Endodermal cell (in vitro differentiated cells): ENCODE measurements at regions not wholly inside any gene's neighbourhood (a gene's known extent, or its start where the extent isn't known, plus 50 kb on each side); places are given as distances from the start of the nearest gene placed in this dataset. TPM values are rescaled to one million over a fixed set of nuclear protein-coding genes. Genes with fewer than 3 reads are reported as not detected.

ENCODE experiments used
- DNase-seq: peaks from one replicate; pipeline ENCODE4 v3.0.0-alpha.2; 2017
- H3K27ac ChIP-seq: 2 replicates; pipeline ENCODE4 v1.5.1; 2013; ENCODE audit warnings: mild to moderate bottlenecking, low read depth, low read length, moderate library complexity
- H3K27me3 ChIP-seq: 2 replicates; pipeline ENCODE4 v1.6.1; 2013; ENCODE audit warnings: mild to moderate bottlenecking, low read length, moderate library complexity; ENCODE audit not compliant: insufficient read depth, control insufficient read depth, poor library complexity, severe bottlenecking
- H3K36me3 ChIP-seq: 2 replicates; pipeline ENCODE4 v1.7.0; 2013; ENCODE audit warnings: mild to moderate bottlenecking, low read length, moderate library complexity; ENCODE audit not compliant: control insufficient read depth, insufficient read depth
- H3K4me1 ChIP-seq: one replicate; pipeline ENCODE4 v1.7.0; 2013; ENCODE audit warnings: low read length; ENCODE audit not compliant: control insufficient read depth, insufficient read depth
- H3K4me3 ChIP-seq: 2 replicates; pipeline ENCODE4 v1.5.1; 2013; ENCODE audit warnings: mild to moderate bottlenecking, low read length, moderate library complexity
- H3K9ac ChIP-seq: 2 replicates; pipeline ENCODE4 v1.6.1; 2013; ENCODE audit warnings: mild to moderate bottlenecking, low read length, moderate library complexity; ENCODE audit not compliant: poor library complexity, severe bottlenecking; ENCODE audit errors: extremely low read depth
- H3K9me3 ChIP-seq: 2 replicates; pipeline ENCODE4 v1.6.1; 2013; ENCODE audit warnings: mild to moderate bottlenecking, low read length, moderate library complexity; ENCODE audit not compliant: control insufficient read depth
- H3K27ac Mint-ChIP-seq: 2 replicates; pipeline ENCODE4 v1.8.0; 2020; ENCODE audit warnings: mixed read lengths
- H3K27me3 Mint-ChIP-seq: 2 replicates; pipeline ENCODE4 v1.8.0; 2021; ENCODE audit warnings: mild to moderate bottlenecking, mixed read lengths; ENCODE audit not compliant: insufficient read depth
- H3K36me3 Mint-ChIP-seq: 2 replicates; pipeline ENCODE4 v1.8.0; 2020; ENCODE audit warnings: low read depth, mixed read lengths
- H3K4me1 Mint-ChIP-seq: 2 replicates; pipeline ENCODE4 v1.8.0; 2020; ENCODE audit warnings: mixed read lengths
- H3K4me3 Mint-ChIP-seq: 2 replicates; pipeline ENCODE4 v1.8.0; 2020; ENCODE audit warnings: mild to moderate bottlenecking, moderate library complexity, mixed read lengths
- H3K9me3 Mint-ChIP-seq: 2 replicates; pipeline ENCODE4 v1.8.0; 2020; ENCODE audit warnings: mild to moderate bottlenecking, mixed read lengths
- CTCF ChIP-seq: fragments of 200-600 bp; sonication (generic); conservative IDR thresholded peaks from 2 replicates; pipeline ENCODE4 v1.5.0; 2021; ENCODE audit warnings: antibody characterized with exemption, mild to moderate bottlenecking
- WGBS, 2 experiments: methylation state at CpG; one replicate each; pipeline versions ENCODE4 v1.1.5 to v1.1.7; 2013; ENCODE audit warnings: missing lambda C conversion rate in 2 of 2, mixed read lengths in 1 of 2; ENCODE audit not compliant: insufficient coverage in 1 of 2, insufficient read length in 1 of 2; 5-methylcytosine and 5-hydroxymethylcytosine counted together
- microRNA-seq: library from miRNA; unstranded; fragments of <30 nt; microRNA quantifications from one replicate; pipeline ENCODE4 v1.2.0, GENCODE V29; 2020; ENCODE audit warnings: borderline microRNAs expressed

DNA sequence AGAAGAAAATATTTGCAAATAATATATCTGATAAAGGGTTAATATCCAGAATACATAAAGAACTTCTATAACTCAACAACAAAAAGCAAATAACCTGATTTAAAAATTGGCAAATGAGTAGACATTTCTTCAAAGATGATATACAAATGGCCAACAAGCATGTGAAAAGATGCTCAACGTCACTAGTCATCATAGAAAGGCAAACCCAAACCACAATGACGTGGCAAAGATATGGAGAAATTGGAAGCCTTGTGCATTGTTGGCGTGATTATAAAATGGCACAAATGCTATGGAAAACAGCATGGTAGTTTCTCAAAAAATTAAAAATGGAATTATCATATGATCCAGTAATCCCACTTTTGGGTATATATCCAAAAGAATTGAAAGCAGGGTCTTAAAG lies 466.3 kb downstream of the TBC1D22A start:
- WGBS, 2 experiments: 56% methylated on average over 3 of the region's 3 CpGs; no CpG with 5 or more reads in 1 of the 2 experiments
- Mint-ChIP-seq H3K4me3 (no peak overlapping the region), H3K36me3 (no peaks in the 10 kb centered on the region), H3K27ac (no peak overlapping the region), H3K27me3 (no peaks in the 10 kb centered on the region), H3K4me1 (no peaks in the 10 kb centered on the region), H3K9me3 (peaks cover 85% of the 10 kb centered on the region)
- DNase-seq: no peak
- TF ChIP-seq CTCF: no peak
- Histone ChIP-seq H3K9me3 (peaks cover 56% of the 10 kb centered on the region), H3K4me3 (no peak overlapping the region), H3K27ac (no peak overlapping the region), H3K27me3 (no peaks in the 10 kb centered on the region), H3K9ac (no peak overlapping the region), H3K4me1 (no peaks in the 10 kb centered on the region), H3K36me3 (no peaks in the 10 kb centered on the region)

DNA sequence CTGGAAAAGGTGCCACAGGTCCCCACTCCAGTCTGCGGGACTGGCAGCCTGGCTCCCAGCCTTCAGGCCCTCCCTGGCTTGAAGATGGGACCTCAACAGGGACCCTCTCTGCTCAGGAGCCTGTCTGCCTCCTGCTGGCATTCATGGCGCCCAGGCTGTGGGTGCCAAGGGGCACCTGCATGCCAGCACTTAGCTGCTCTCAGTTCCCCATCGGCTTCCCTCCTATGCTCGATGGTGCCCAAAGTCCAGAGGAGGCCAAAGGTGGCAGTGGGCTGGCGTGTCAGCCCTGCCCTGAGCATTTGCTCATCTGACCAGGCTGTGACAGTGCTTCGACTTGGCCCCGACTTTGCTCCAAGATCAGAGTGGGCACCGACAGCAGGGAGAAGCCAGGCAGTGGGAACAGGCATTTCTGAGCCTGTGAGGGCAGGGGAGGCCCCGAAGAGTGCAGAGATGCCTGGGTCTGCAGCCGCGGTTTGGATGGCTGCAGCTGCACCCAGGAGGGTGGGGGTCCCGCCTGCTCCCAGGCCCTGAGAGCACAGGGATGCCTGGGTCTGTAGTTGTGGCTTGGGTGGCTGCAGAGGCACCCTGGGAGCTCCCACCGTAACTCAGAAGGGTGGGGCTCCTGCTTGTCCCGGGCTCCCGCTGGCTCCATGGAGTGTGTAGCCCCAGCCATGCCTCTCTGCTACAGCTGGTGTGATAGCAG lies 463.6 kb downstream of the TBC1D22A start:
- TF ChIP-seq CTCF: no peak
- Histone ChIP-seq H3K27ac (no peak overlapping the region), H3K9me3 (peaks cover 47% of the 10 kb centered on the region), H3K9ac (no peak overlapping the region), H3K27me3 (no peaks in the 10 kb centered on the region), H3K4me1 (no peaks in the 10 kb centered on the region), H3K4me3 (no peak overlapping the region), H3K36me3 (no peaks in the 10 kb centered on the region)
- Mint-ChIP-seq H3K4me1 (no peaks in the 10 kb centered on the region), H3K36me3 (no peaks in the 10 kb centered on the region), H3K4me3 (no peak overlapping the region), H3K27ac (no peak overlapping the region), H3K27me3 (no peaks in the 10 kb centered on the region), H3K9me3 (peaks cover 83% of the 10 kb centered on the region)
- 65 to 76% methylated on average over 5 to 15 of the region's 15 CpGs for whole genome bisulfite sequencing, 2 experiments
- DNase-seq: no peak

GRCh38 chr22:47225080-47225930 lies 462.9 kb downstream of the TBC1D22A start:
- H3K36me3 Mint-ChIP-seq: no peaks in the 10 kb centered on the region
- H3K4me1 Mint-ChIP-seq: no peaks in the 10 kb centered on the region
- WGBS, 2 experiments: 67 to 82% methylated on average over 5 to 11 of the region's 11 CpGs
- Histone ChIP-seq H3K27ac (no peak overlapping the region), H3K4me3 (no peak overlapping the region), H3K4me1 (no peaks in the 10 kb centered on the region), H3K36me3 (no peaks in the 10 kb centered on the region), H3K27me3 (no peaks in the 10 kb centered on the region), H3K9me3 (peaks cover 55% of the 10 kb centered on the region), H3K9ac (no peak overlapping the region)
- H3K9me3 Mint-ChIP-seq: peaks cover 85% of the 10 kb centered on the region
- H3K27me3 Mint-ChIP-seq: no peaks in the 10 kb centered on the region
- no peak overlapping the region for H3K27ac Mint-ChIP-seq
- DNase-seq: no peak
- TF ChIP-seq CTCF: no peak
- no peak overlapping the region for H3K4me3 Mint-ChIP-seq

Small RNA genes in the stretch of these regions (microRNA-seq; reads per million reads assigned to microRNA genes)
- gene MIR3201: not detected
- not detected for gene MIR3667
- gene MIR4535: not detected
